ENCODE measurements at regions not wholly inside any gene's neighbourhood (a gene's known extent, or its start where the extent isn't known, plus 50 kb on each side); places are given as distances from the start of the nearest gene placed in this dataset.

DNA sequence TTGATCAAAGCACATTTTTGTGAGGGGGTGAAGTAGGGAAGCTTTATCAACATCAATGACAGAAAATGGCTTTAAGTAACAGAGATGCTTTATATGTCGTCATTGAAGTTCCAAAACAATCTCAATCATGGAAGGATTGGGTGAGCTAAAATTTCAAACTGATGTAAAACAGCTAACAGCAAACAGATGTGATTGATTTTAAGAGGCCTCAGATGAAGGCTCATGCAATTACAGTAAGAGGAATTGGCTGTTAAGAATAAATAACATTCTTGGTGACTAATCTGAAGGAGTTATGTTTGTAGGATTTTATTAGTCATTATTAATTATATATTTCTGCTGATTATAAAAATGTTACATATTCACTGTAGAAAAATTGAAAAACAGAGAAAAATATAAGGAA is 63.5 kb upstream of the PUM3 start:
- WGBS, 3 donors, result 66 to 84% (median 71%) methylated on average over 1 of the region's 1 CpG
- H3K4me1 ChIP-seq (ENCODE audit: control insufficient read depth in 3 of 3, insufficient read depth in 2 of 3, low read depth in 1 of 3, low read length in 2 of 3), result no peaks in the 10 kb centered on the region
- no peak overlapping the region for H3K27ac ChIP-seq (ENCODE audit: low read depth in 1 of 3, low read length in 2 of 3)
- no peak overlapping the region for H3K4me3 ChIP-seq (ENCODE audit: low read depth in 1 of 3, low read length in 3 of 3)
- no peak for DNase-seq
- H3K36me3 ChIP-seq (ENCODE audit: control insufficient read depth in 3 of 3, insufficient read depth in 2 of 3, low read depth in 1 of 3, low read length in 3 of 3), result no peaks in the 10 kb centered on the region
- no peak for FAIRE-seq
- H3K27me3 ChIP-seq (ENCODE audit: control insufficient read depth in 3 of 3, insufficient read depth in 3 of 3, low read length in 3 of 3), result no peaks in the 10 kb centered on the region
- no peaks in the 10 kb centered on the region for H3K9me3 ChIP-seq (ENCODE audit: control insufficient read depth in 2 of 2, insufficient read depth in 1 of 2, low read depth in 1 of 2, low read length in 1 of 2)

DNA sequence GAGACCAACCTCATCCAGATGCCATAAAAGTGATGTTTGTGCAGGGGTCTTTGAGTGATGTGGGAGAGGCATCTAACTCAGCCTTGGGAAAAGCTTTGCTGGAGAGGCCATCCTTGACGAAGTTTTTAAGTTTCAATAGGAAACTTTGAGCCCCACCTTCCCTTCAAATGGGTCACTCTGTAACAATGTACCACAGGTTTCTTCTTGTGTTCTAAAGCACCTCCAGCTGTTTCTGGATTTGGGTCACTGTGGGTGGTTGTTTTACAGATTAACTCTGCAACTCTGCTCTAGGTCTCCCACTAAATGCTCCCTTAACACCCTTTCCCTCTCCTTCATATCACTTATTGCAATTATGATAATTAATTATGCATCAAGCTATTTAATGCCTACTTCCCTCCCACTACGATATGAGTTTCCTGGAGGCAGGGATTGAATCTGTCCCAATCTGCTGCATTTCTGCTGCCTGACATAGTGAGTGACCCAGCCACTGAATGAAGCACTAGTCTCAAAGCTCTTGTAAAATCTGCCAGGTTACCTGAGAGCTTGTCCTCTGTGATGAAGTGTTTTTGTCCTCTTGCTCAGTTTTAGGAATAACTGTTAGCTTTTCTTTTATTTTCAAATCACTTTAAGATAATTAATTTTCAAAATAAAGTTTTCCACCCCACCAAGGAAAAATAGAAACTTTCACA is 60.5 kb upstream of the PUM3 start:
- Histone ChIP-seq H3K9me3 (ENCODE audit: control insufficient read depth in 2 of 2, insufficient read depth in 1 of 2, low read depth in 1 of 2, low read length in 1 of 2) (peaks cover 0 to 4% of the 10 kb centered on the region in 2 donors), H3K36me3 (ENCODE audit: control insufficient read depth in 3 of 3, insufficient read depth in 2 of 3, low read depth in 1 of 3, low read length in 3 of 3) (no peaks in the 10 kb centered on the region), H3K27me3 (ENCODE audit: control insufficient read depth in 3 of 3, insufficient read depth in 3 of 3, low read length in 3 of 3) (no peaks in the 10 kb centered on the region), H3K27ac (ENCODE audit: low read depth in 1 of 3, low read length in 2 of 3) (no peak overlapping the region), H3K4me3 (ENCODE audit: low read depth in 1 of 3, low read length in 3 of 3) (no peak overlapping the region), H3K4me1 (ENCODE audit: control insufficient read depth in 3 of 3, insufficient read depth in 2 of 3, low read depth in 1 of 3, low read length in 2 of 3) (no peaks in the 10 kb centered on the region)
- WGBS, 3 donors, result 42 to 53% (median 52%) methylated on average over 2 of the region's 2 CpGs
- no peak for FAIRE-seq
- DNase-seq, result no peak

Data from small intestine (tissue), 7 donors.